Breast epithelium (tissue), 4 donors: ENCODE measurements at regions not wholly inside any gene's neighbourhood (a gene's known extent, or its start where the extent isn't known, plus 50 kb on each side); places are given as distances from the start of the nearest gene placed in this dataset.

Source experiments
- DNase-seq, 2 donors: peaks; one replicate each; pipeline ENCODE4 v3.0.0-alpha.2; 2019; ENCODE audit warnings: low spot score in 2 of 2
- H3K27ac ChIP-seq, 2 donors: fragments of 200-600 bp; sonication (generic) in 1 of 2; one replicate each; pipeline ENCODE4 v1.5.1; 2016 to 2019; ENCODE audit warnings: mild to moderate bottlenecking in 1 of 2
- H3K27me3 ChIP-seq, 2 donors: fragments of 200-600 bp; sonication (generic) in 1 of 2; one replicate each; pipeline versions ENCODE4 v1.5.1 to v1.6.0; 2017 to 2019; ENCODE audit warnings: control low read depth in 1 of 2, mild to moderate bottlenecking in 1 of 2
- H3K36me3 ChIP-seq: fragments of 200-600 bp; one replicate; pipeline ENCODE4 v1.5.1; 2019
- H3K4me1 ChIP-seq, 2 donors: fragments of 200-600 bp; sonication (generic); one replicate each; pipeline ENCODE4 v1.5.1; 2016 to 2019; ENCODE audit warnings: control low read depth in 1 of 2
- H3K4me3 ChIP-seq, 3 donors: fragments of 200-600 bp; sonication (generic); 1 replicate in 2 of 3; 2 replicates in 1 of 3; pipeline ENCODE4 v1.5.1; 2016 to 2019; ENCODE audit warnings: mild to moderate bottlenecking in 3 of 3, moderate library complexity in 2 of 3
- H3K9me3 ChIP-seq, 2 donors: fragments of 200-600 bp; sonication (generic) in 1 of 2; one replicate each; pipeline ENCODE4 v1.5.1; 2016 to 2019; ENCODE audit warnings: control low read depth in 1 of 2
- POLR2A ChIP-seq: fragments of 450-650 bp; IDR thresholded peaks from one replicate; pipeline ENCODE4 v1.6.1; 2016; ENCODE audit warnings: antibody characterized with exemption, mild to moderate bottlenecking, moderate library complexity
- POLR2AphosphoS5 ChIP-seq, 3 donors: sonication (generic); formaldehyde crosslinking; IDR thresholded peaks; one replicate each; pipeline ENCODE4 v1.6.1; 2017; ENCODE audit warnings: antibody characterized with exemption in 3 of 3
- intact Hi-C: fragments of 100-400 bp; cut with DNase I; formaldehyde crosslinking; loops from one replicate; pipeline ENCODE4 v1.15.1; 2023; ENCODE audit warnings: low total_unique reads
- TF ChIP-seq, protein P1 (sequence below), 3 donors: fragments of 450-650 bp; IDR thresholded peaks; one replicate each; pipeline ENCODE4 v1.5.1; 2016 to 2017; ENCODE audit warnings: antibody characterized with exemption in 3 of 3, mild to moderate bottlenecking in 3 of 3, moderate library complexity in 3 of 3

DNA sequence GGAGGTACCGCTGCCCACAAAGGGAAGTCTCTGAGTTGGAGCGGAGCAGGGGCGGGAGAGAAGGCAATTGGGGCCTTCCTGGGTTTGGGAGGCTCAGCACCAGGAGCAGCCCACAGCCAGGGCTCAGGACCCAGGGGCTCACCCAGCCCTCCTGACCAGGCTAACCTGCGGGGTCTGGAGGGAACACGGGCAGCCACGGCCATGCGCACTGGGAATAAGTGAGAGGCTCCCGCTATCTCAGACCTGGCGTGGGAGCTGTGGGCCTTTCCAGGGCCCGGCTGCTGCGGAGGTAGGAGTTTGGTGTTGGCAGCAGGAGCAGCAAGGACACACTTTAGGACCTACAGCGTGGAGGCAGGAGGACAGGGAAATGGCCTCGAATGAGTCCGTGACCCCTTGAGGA, 69.0 kb downstream of the RRM2 start:
- Histone ChIP-seq H3K36me3 (no peaks in the 10 kb centered on the region), H3K27ac (no peak overlapping the region), H3K9me3 (no peaks in the 10 kb centered on the region), H3K27me3 (peaks cover 0 to 13% of the 10 kb centered on the region in 2 donors), H3K4me1 (no peaks in the 10 kb centered on the region), H3K4me3 (no peak overlapping the region)
- intact Hi-C loops: no loop called here
- no peak for DNase-seq
- no peak for TF ChIP-seq POLR2AphosphoS5 (IDR thresholded peaks at IDR 0.05)
- TF ChIP-seq, protein P1, sequence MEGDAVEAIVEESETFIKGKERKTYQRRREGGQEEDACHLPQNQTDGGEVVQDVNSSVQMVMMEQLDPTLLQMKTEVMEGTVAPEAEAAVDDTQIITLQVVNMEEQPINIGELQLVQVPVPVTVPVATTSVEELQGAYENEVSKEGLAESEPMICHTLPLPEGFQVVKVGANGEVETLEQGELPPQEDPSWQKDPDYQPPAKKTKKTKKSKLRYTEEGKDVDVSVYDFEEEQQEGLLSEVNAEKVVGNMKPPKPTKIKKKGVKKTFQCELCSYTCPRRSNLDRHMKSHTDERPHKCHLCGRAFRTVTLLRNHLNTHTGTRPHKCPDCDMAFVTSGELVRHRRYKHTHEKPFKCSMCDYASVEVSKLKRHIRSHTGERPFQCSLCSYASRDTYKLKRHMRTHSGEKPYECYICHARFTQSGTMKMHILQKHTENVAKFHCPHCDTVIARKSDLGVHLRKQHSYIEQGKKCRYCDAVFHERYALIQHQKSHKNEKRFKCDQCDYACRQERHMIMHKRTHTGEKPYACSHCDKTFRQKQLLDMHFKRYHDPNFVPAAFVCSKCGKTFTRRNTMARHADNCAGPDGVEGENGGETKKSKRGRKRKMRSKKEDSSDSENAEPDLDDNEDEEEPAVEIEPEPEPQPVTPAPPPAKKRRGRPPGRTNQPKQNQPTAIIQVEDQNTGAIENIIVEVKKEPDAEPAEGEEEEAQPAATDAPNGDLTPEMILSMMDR (IDR thresholded peaks at IDR 0.05): no peak
- no peak for TF ChIP-seq POLR2A

DNA sequence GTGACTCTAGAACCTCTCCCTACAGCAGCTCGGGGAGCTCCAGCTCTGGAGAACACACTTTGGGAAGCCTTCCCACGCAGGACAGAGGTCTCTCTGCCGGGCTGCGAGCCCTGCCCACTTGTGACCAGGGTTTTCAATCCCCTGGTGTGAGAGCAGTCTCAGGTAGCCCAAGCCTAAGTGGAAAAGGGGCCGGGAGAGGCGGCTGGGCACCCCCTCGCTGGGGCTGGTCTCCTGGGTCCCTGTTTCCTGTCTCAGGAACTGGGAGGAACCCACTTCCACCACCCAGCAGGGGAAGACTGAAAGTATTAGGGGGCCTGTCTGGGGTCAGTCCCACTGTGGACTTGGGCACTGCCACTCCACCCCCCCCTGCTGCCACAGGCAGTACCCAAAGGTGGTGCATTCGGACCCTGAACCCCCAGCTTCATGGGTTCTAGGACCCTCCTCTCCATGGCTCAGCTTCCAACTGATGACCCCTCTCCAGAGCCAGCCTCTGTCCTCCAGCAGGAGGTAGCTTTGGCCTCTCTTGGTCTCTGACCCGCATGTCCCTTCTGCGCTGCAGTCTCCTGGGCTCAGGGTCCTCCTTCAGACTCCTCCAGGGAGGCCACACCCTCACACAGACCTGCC, 70.0 kb downstream of the RRM2 start:
- Histone ChIP-seq H3K4me1 (no peaks in the 10 kb centered on the region), H3K4me3 (no peak overlapping the region), H3K27ac (no peak overlapping the region), H3K27me3 (peaks cover 0 to 6% of the 10 kb centered on the region in 2 donors), H3K36me3 (no peaks in the 10 kb centered on the region), H3K9me3 (no peaks in the 10 kb centered on the region)
- TF ChIP-seq POLR2A (no peak), POLR2AphosphoS5 (IDR thresholded peaks at IDR 0.05) (no peak)
- TF ChIP-seq, protein P1 (IDR thresholded peaks at IDR 0.05): no peak
- DNase-seq: no peak
- intact Hi-C loops: no loop called here

DNA sequence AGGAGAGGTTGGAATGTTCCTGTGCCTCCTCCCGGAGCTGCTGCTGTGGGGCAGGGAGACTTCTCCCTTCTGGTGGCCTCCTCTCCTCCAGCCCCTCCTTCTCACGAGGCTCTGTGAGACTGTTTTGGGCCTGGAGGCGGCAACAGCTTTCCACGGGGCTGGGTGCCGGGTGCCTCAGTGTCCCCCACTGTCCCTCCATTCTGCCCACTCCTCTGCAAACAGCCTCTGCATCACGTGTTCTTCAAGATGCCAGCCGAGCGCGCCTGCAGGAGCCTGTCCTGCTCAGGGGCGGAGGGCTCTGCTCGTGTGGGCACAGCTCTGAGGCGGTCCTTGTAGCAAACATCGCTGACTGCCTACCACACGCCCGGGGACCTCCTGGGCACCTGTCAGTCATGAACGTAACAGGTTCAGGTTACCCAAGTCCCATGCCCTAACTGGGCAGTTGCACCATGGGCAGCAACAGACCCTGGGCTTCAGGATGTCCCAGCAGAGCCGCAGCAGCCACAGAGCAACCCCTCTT, 70.8 kb downstream of the RRM2 start:
- Histone ChIP-seq H3K27ac (no peak overlapping the region), H3K9me3 (no peaks in the 10 kb centered on the region), H3K4me1 (no peaks in the 10 kb centered on the region), H3K4me3 (no peak overlapping the region), H3K36me3 (no peaks in the 10 kb centered on the region), H3K27me3 (peaks cover 0 to 5% of the 10 kb centered on the region in 2 donors)
- no peak for DNase-seq
- TF ChIP-seq POLR2AphosphoS5 (IDR thresholded peaks at IDR 0.05) (no peak), POLR2A (no peak)
- TF ChIP-seq, protein P1 (IDR thresholded peaks at IDR 0.05): no peak
- intact Hi-C loops: no loop called here

DNA sequence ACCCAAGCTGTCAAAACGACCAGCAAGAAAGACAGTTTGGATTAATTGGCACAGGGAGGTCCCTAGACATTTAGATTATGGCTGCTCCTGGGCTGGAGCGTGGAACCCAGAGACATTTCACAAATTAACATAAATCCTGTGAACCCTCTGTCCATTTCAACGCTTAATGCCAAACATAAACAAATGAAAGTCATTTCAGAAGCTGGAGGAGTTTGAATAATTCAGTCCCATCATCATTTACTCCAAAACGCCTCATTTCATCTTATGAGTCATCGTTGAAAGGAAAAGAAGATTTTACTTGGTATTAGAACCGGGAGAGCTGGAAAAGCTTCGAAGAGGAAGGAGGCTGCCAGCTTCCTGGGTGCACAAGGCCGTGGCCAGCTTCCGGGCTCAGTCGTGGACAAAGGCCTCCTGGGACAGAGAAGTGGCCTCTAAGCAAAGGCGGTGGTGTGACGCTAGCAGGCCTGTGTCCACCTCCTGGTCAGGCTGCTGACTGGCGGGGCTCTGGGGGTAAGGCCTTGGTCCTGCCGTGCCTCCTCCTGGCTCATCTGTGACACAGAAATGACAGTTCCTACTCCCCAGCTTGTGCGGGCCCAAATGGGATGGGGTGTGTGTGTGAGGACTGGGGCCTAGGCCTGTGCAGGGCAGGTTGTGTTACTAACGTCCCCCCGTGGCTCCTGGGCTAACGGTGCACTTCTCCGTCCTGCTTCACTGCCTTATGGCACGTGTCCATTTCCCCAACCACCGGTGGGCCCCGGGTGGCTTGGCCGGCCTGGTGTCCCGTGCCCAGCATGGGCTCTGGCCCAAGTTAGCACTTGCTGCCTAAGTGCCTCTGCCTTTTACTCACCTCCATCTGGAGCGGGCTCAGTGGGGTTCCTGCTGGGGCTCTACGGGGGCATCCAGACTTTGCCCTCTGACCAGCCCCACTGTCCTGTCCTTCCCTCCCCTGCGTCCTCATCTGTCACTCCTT, 71.6 kb downstream of the RRM2 start:
- TF ChIP-seq POLR2A (no peak), POLR2AphosphoS5 (IDR thresholded peaks at IDR 0.05) (no peak)
- TF ChIP-seq, protein P1 (IDR thresholded peaks at IDR 0.05): no peak
- no peaks in the 10 kb centered on the region for H3K4me1 ChIP-seq
- DNase-seq: no peak
- no peak overlapping the region for H3K4me3 ChIP-seq
- H3K9me3 ChIP-seq: no peaks in the 10 kb centered on the region
- no peaks in the 10 kb centered on the region for H3K36me3 ChIP-seq
- no peak overlapping the region for H3K27ac ChIP-seq
- H3K27me3 ChIP-seq: peaks cover 0 to 2% of the 10 kb centered on the region in 2 donors
- intact Hi-C loops: no loop called here
